Smooth muscle cell (in vitro differentiated cells): ENCODE measurements at regions not wholly inside any gene's neighbourhood (a gene's known extent, or its start where the extent isn't known, plus 50 kb on each side); places are given as distances from the start of the nearest gene placed in this dataset.
"Not testable (repeated sequence)": the region's sequence is repeated elsewhere in the genome, so short reads cannot be mapped to it uniquely, and the experiment has no call there.

Experiments used
- DNase-seq: peaks from one replicate; lab custom pipeline; 2025; ENCODE audit not compliant: unreplicated experiment; lab: John Stamatoyannopoulos, UW
- H2AFZ ChIP-seq: fragments of 200-600 bp; sonication (generic); 2 replicates; pipeline ENCODE4 v1.6.0; 2016; ENCODE audit warnings: antibody characterized with exemption, low read depth, mild to moderate bottlenecking
- H3F3A ChIP-seq: fragments of 200-600 bp; sonication (generic); 2 replicates; pipeline ENCODE4 v1.6.0; 2017; ENCODE audit warnings: antibody characterized with exemption, low read depth
- H3K27ac ChIP-seq: fragments of 200-600 bp; sonication (generic); 2 replicates; pipeline ENCODE4 v1.5.1; 2016; ENCODE audit warnings: low read depth, mild to moderate bottlenecking
- H3K27me3 ChIP-seq: fragments of 200-600 bp; sonication (generic); 2 replicates; pipeline ENCODE4 v1.6.1; 2016; ENCODE audit warnings: low read depth, mild to moderate bottlenecking
- H3K36me3 ChIP-seq: fragments of 200-600 bp; sonication (generic); 2 replicates; pipeline ENCODE4 v1.5.1; 2016; ENCODE audit warnings: low read depth
- H3K4me1 ChIP-seq: fragments of 200-600 bp; sonication (generic); 2 replicates; pipeline ENCODE4 v1.5.1; 2016; ENCODE audit warnings: low read depth
- H3K4me2 ChIP-seq: fragments of 200-600 bp; sonication (generic); 2 replicates; pipeline ENCODE4 v1.6.0; 2016; ENCODE audit warnings: mild to moderate bottlenecking
- H3K4me3 ChIP-seq: fragments of 200-600 bp; sonication (generic); 2 replicates; pipeline ENCODE4 v1.5.1; 2016; ENCODE audit warnings: mild to moderate bottlenecking
- H3K79me2 ChIP-seq: fragments of 200-600 bp; sonication (generic); 2 replicates; pipeline ENCODE4 v1.6.0; 2016; ENCODE audit warnings: low read depth, mild to moderate bottlenecking
- H3K9ac ChIP-seq: fragments of 200-600 bp; sonication (generic); 2 replicates; pipeline ENCODE4 v1.6.0; 2016; ENCODE audit warnings: low read depth
- H3K9me3 ChIP-seq: fragments of 200-600 bp; sonication (generic); replicated peaks from 2 replicates; pipeline ENCODE4 v1.5.1; 2016; ENCODE audit warnings: low read depth
- H4K20me1 ChIP-seq: fragments of 200-600 bp; sonication (generic); 2 replicates; pipeline ENCODE4 v1.6.0; 2016; ENCODE audit warnings: low read depth
- WGBS: methylation state at CpG from one replicate; pipeline ENCODE4 v1.1.7; 2016; ENCODE audit warnings: low lambda C conversion rate; 5-methylcytosine and 5-hydroxymethylcytosine counted together

DNA sequence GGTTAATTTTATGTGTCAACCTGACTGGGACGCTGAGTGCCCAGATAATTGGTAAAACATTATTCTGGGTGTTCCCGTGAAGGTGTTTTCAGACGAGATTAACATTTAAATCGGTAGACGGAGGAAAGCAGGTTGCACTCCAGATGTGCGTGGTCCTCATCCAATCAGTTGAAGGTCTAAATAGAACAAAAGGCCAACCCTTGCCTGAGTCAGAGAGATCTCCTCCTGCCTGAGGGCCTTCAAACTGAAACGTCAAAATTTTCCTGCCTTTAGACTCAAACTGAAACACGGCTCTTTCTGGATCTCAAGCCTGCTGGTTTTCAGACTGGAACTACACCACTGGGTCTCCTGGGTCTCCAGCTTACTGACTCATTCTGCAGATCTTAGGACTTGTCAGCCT is 70.9 kb downstream of the NPIPA5 start:
- WGBS: 92% methylated on average over 8 of the region's 8 CpGs
- DNase-seq: not testable (repeated sequence)

DNA sequence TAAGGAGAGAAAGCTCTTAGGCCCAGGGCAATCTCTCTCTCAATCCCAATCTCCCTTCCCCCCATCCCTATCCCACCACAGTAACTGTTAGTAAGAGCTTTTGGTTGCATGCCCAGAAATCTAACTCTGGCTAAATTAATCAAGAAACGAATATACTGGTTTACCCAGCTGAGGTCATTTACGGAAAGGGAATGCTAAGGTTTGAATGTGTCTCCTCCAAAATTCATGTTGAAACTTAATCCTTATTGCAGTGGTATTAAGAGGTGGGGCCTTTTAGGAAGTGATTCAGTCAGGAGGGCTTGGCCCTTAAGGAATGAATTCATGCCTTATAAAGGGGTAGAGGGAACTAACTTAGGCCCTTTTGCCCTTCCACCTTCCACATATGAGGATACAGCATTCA is 72.2 kb downstream of the NPIPA5 start:
- not testable (repeated sequence) for H4K20me1 ChIP-seq, H2AFZ ChIP-seq, DNase-seq, H3K9ac ChIP-seq, H3K36me3 ChIP-seq, H3K79me2 ChIP-seq, H3K27me3 ChIP-seq, H3K4me2 ChIP-seq, H3K27ac ChIP-seq, H3F3A ChIP-seq, H3K9me3 ChIP-seq, H3K4me3 ChIP-seq, H3K4me1 ChIP-seq
- 93% methylated on average over 2 of the region's 2 CpGs for WGBS

More for the DNA sequence above, 70.9 kb downstream of the NPIPA5 start:
- not testable (repeated sequence) for H3K27ac ChIP-seq, H2AFZ ChIP-seq, H3K4me1 ChIP-seq, H3K4me2 ChIP-seq, H3K79me2 ChIP-seq, H3K9me3 ChIP-seq, H4K20me1 ChIP-seq, H3K4me3 ChIP-seq, H3K27me3 ChIP-seq, H3F3A ChIP-seq, H3K9ac ChIP-seq, H3K36me3 ChIP-seq

DNA sequence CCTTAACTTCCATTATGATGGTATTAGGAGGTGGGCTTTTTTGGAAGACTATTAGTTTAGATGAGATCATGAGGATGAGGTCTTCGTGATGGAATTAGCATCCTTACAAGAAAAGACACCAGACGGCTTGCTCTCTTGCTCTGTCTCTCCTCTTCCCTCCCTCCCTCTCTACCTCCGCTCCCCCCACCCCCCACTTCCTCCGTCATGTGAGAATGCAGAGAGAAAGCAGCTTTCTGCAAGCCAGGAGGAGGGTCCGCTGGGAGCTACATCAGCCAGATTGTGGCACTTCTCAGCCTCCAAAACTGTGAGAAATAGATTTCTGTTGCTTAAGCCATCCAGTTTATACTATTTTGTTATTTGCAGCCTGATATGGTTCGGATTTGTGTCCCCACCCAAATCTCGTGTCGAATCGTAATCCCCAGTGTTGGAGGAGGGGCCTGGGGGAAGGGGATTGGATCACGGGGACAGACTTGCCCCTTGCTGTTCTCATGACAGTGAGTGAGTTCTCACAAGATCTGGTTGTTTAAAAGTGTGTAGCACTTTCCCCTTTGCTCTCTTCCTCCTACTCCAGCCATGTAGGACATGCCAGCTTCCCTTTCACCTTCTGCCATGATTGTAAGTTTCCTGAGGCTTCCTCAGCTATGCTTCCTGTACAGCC is 74.3 kb downstream of the NPIPA5 start:
- H2AFZ ChIP-seq, H3K9me3 ChIP-seq, H3K27me3 ChIP-seq, H3K36me3 ChIP-seq, H3K4me2 ChIP-seq, H3K4me1 ChIP-seq, H3K9ac ChIP-seq, H4K20me1 ChIP-seq, H3K79me2 ChIP-seq, H3K4me3 ChIP-seq, H3K27ac ChIP-seq, H3F3A ChIP-seq, DNase-seq: not testable (repeated sequence)
- WGBS: 12% methylated on average over 6 of the region's 10 CpGs

DNA sequence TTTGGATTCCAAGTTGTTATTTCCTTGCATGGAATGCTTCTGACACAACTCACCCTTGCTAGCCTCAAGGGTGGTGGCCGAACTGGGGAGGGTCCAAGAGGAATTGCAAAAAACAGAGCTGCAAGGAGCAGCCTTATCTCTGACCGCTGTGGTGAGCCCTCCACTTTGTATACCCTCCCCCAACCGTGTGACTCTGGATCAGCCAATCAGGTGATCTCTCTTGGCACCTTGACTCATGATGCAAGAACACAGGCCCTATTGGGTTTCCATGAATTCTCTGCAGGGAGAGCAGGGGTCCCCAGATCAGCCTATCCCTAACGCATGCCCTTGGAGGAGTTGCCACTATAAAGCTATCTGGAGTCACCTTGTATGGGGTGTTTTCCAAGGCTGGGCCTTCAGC is 81.0 kb downstream of the NPIPA5 start:
- H3K9ac ChIP-seq, H4K20me1 ChIP-seq, H3K79me2 ChIP-seq, H3K4me3 ChIP-seq, H2AFZ ChIP-seq, H3K27me3 ChIP-seq, H3K27ac ChIP-seq, H3K36me3 ChIP-seq, H3F3A ChIP-seq, H3K4me1 ChIP-seq, H3K9me3 ChIP-seq, H3K4me2 ChIP-seq, DNase-seq: not testable (repeated sequence)
- 89% methylated on average over 1 of the region's 4 CpGs for WGBS

DNA sequence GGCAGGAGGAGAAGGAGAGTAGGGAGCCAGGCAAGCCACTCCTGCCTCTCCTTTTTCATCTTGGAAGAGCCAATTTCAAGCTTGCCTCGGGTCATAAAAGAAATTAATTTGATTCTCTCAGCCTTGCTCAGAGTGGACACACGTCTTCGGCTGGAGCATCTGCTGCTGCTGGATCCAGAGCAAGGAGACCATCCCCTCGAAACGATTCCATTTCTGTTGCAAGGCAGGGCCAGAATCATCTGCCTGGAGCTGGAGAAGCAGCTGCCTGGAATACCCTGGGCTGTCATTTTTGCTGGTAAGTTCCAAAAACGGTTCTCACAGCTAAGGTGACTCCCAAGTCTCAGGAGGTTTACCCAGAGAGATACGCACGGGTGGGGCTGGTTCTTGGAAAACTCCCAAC is 103.3 kb downstream of the NPIPA5 start:
- H3K27me3 ChIP-seq, H3K79me2 ChIP-seq, H3K9ac ChIP-seq, H3K27ac ChIP-seq, H3K36me3 ChIP-seq, H3K4me3 ChIP-seq, H3F3A ChIP-seq, H3K4me1 ChIP-seq, H3K9me3 ChIP-seq, H2AFZ ChIP-seq, DNase-seq, H3K4me2 ChIP-seq, H4K20me1 ChIP-seq: not testable (repeated sequence)
- WGBS: 82% methylated on average over 8 of the region's 8 CpGs

DNA sequence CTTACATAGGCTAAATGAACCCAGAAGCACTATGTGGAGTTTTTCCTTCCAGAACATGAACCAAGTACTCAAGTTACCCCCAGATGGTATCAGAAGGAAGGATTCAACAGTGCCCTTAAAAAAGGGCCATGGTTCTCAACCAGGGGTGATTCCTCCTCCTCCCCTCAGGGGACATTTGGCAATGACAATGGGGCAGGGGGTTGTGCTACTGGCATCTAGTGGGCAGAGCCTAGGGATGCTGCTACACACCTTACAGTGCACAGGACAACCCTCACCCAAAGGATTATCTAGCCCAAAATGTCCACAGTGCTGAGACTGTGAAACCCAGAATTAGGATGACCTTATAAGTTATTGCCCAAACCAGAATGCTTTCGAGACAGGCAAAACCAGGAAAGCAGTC is 104.1 kb downstream of the NPIPA5 start:
- H3K36me3 ChIP-seq, H3K27ac ChIP-seq, H3F3A ChIP-seq, H3K9me3 ChIP-seq, H3K9ac ChIP-seq, H3K79me2 ChIP-seq, H3K4me2 ChIP-seq, H3K4me1 ChIP-seq, H4K20me1 ChIP-seq, H2AFZ ChIP-seq, H3K27me3 ChIP-seq, DNase-seq, H3K4me3 ChIP-seq: not testable (repeated sequence)
- 91% methylated on average over 1 of the region's 1 CpG for WGBS

DNA sequence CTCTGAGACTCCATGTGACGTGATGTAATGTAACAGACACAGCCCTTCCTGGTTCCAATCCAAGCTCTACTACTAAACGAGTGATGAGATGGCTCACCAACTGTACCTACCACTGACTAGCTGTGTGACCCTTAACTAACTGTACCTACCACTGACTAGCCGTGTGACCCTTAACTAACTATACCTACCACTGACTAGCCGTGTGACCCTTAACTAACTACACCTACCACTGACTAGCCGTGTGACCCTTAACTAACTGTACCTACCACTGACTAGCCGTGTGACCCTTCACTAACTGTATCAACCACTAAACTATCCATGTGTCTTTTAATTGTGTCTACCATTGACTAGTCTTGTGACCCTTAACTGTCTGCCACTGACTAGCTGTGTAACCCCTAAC is 111.2 kb downstream of the NPIPA5 start:
- H4K20me1 ChIP-seq, H3K4me1 ChIP-seq, H3K4me3 ChIP-seq, H2AFZ ChIP-seq, H3F3A ChIP-seq, H3K79me2 ChIP-seq, H3K9ac ChIP-seq, H3K36me3 ChIP-seq, H3K27me3 ChIP-seq, H3K9me3 ChIP-seq, H3K4me2 ChIP-seq, H3K27ac ChIP-seq, DNase-seq: not testable (repeated sequence)
- 92% methylated on average over 5 of the region's 6 CpGs for WGBS

DNA sequence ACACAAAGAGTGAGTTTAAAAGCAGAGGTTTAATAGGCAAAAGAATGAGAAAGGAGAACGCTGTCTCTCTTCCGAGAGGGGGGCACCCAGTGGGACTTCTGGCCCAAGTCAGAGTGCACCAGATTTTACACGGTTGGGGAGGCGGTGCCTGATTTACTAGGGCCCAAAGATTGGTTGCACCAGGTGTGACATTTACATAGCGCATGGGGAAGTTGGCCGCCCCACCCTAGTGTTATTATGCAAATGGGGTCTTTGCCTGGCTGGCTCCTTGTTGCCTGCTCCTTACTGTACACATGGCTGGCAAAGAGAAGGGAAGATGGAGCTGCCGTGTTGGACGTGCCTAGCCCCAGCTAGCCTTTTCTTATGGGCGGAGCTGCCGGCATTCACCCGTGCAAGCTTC is 115.9 kb downstream of the NPIPA5 start:
- 53% methylated on average over 8 of the region's 11 CpGs for WGBS
- H3F3A ChIP-seq, H3K9me3 ChIP-seq, H3K79me2 ChIP-seq, H4K20me1 ChIP-seq, DNase-seq, H3K9ac ChIP-seq, H3K4me1 ChIP-seq, H3K4me3 ChIP-seq, H3K4me2 ChIP-seq, H3K27ac ChIP-seq, H2AFZ ChIP-seq, H3K27me3 ChIP-seq, H3K36me3 ChIP-seq: not testable (repeated sequence)

DNA sequence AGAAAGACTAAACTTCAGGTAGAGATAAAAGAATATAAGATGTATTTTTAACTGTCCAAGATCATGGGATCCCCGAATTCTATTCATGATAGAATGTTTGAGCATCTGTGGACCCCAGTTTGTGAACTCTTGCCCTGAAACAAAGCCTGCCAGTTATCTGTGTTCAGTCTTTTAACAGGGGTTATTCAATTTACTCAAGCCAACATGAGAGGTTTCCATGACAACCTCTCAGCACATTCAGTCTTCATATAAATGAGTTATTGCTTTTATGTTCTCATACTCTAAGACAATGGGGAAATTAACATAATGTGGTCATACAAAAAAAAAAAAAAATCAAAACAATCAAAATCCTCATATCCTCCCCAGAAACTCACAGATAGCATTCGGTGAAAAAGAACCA is 130.1 kb downstream of the NPIPA5 start:
- H3K27me3 ChIP-seq, H4K20me1 ChIP-seq, H3F3A ChIP-seq, H2AFZ ChIP-seq, H3K4me2 ChIP-seq, H3K9ac ChIP-seq, H3K9me3 ChIP-seq, H3K4me3 ChIP-seq, H3K79me2 ChIP-seq, H3K4me1 ChIP-seq, H3K27ac ChIP-seq, H3K36me3 ChIP-seq, DNase-seq: not testable (repeated sequence)
- WGBS: no CpG with 5 or more reads among the region's 2 CpGs
